ENCODE measurements at regions not wholly inside any gene's neighbourhood (a gene's known extent, or its start where the extent isn't known, plus 50 kb on each side); places are given as distances from the start of the nearest gene placed in this dataset.

GRCh38 chr2:203586696-203587095, 51.6 kb upstream of the RAPH1 start:
- TF ChIP-seq POLR2AphosphoS5 (IDR thresholded peaks at IDR 0.05; ENCODE audit: borderline replicate concordance, low read depth, low read length): no peak
- no peak for TF ChIP-seq EZH2 (IDR thresholded peaks at IDR 0.05)
